Panc1 (cell line): ENCODE measurements at regions not wholly inside any gene's neighbourhood (a gene's known extent, or its start where the extent isn't known, plus 50 kb on each side); places are given as distances from the start of the nearest gene placed in this dataset.

Experiments used
- ATAC-seq: fragments of 200-7000 bp; cut with Tn5 transposase; 2 replicates; pipeline ENCODE4 v1.9.1; 2020; ENCODE audit warnings: mild to moderate bottlenecking, moderate library complexity
- BruUV-seq: library from RNA; stranded (reverse); fragments of 400-500 nt; replicated peaks from 2 replicates; lab custom pipeline; 2021; lab: Mats Ljungman, UMichigan
- CTCF ChIA-PET: fragments of 300-600 bp; sonication (Branson Sonifier 250); formaldehyde crosslinking; loops from one replicate; lab custom pipeline; 2022; ENCODE audit warnings: antibody characterized with exemption; lab: Charles Lee
- POLR2A ChIA-PET: fragments of 300-600 bp; sonication (Branson Sonifier 250); formaldehyde crosslinking; loops from one replicate; lab custom pipeline; 2022; ENCODE audit warnings: antibody characterized with exemption; lab: Charles Lee
- DNase-seq: peaks from one replicate; pipeline ENCODE4 v3.0.0-alpha.2; 2010; ENCODE audit warnings: low read depth, low spot score
- H3K27ac ChIP-seq: 2 replicates; pipeline ENCODE4 v1.5.1; 2011; ENCODE audit warnings: mild to moderate bottlenecking, low read length, inconsistent platforms
- H3K27me3 ChIP-seq: fragments of 200-500 bp; sonication (Bioruptor generic); 2 replicates; pipeline ENCODE4 v1.6.0; 2014; ENCODE audit warnings: low read length, inconsistent platforms; ENCODE audit not compliant: control insufficient read depth, insufficient read depth
- H3K36me3 ChIP-seq: fragments of 200-500 bp; sonication (Bioruptor generic); 2 replicates; pipeline ENCODE4 v1.5.1; 2014; ENCODE audit warnings: inconsistent platforms, mild to moderate bottlenecking, low read length, moderate library complexity; ENCODE audit not compliant: control insufficient read depth, insufficient read depth
- H3K4me1 ChIP-seq: 2 replicates; pipeline ENCODE4 v1.5.1; 2011; ENCODE audit warnings: inconsistent platforms, mild to moderate bottlenecking, low read length, moderate library complexity; ENCODE audit not compliant: control insufficient read depth, insufficient read depth
- H3K4me3 ChIP-seq, 2 experiments: 2 replicates each; pipeline ENCODE4 v1.5.1; 2011 to 2012; ENCODE audit warnings: low read depth in 2 of 2, low read length in 2 of 2, mild to moderate bottlenecking in 2 of 2, inconsistent platforms in 1 of 2, moderate library complexity in 1 of 2
- H3K9me3 ChIP-seq: fragments of 200-500 bp; sonication (Bioruptor generic); 2 replicates; pipeline ENCODE4 v1.5.1; 2014; ENCODE audit warnings: low read depth, mild to moderate bottlenecking, inconsistent platforms, low read length, moderate library complexity; ENCODE audit not compliant: control insufficient read depth, insufficient read depth
- POLR2AphosphoS5 ChIP-seq: IDR thresholded peaks from 2 replicates; pipeline ENCODE4 v1.6.1; 2012; ENCODE audit warnings: mild to moderate bottlenecking, low read depth, low read length, moderate library complexity
- SIN3A ChIP-seq: IDR thresholded peaks from 2 replicates; pipeline ENCODE4 v1.6.1; 2012; ENCODE audit warnings: low read depth, mild to moderate bottlenecking, low read length, moderate library complexity, borderline replicate concordance; ENCODE audit not compliant: insufficient read depth
- TCF7L2 ChIP-seq: IDR thresholded peaks from 2 replicates; pipeline ENCODE4 v1.6.1; 2011; ENCODE audit warnings: mild to moderate bottlenecking, low read depth, low read length, inconsistent platforms
- in situ Hi-C: cut with HindIII; loops from 2 replicates; pipeline ENCODE4 v1.10.0; 2016; ENCODE audit warnings: low sequenced_read_pairs, low pct_unique_long_range_greater_than_20kb
- intact Hi-C: fragments of 100-400 bp; cut with micrococcal nuclease; formaldehyde crosslinking; loops from one replicate; pipeline ENCODE4 v1.10.0; 2022; ENCODE audit not compliant: unreplicated experiment
- TF ChIP-seq, protein P1 (sequence below), 2 experiments: IDR thresholded peaks; 2 replicates each; pipeline ENCODE4 v1.6.1; 2011 to 2012; ENCODE audit warnings: low read depth in 2 of 2, control low read depth in 1 of 2, low read length in 1 of 2, mild to moderate bottlenecking in 1 of 2, moderate library complexity in 1 of 2; ENCODE audit not compliant: insufficient read depth in 1 of 2
- TF ChIP-seq, protein P2 (sequence below): fragments of 450-650 bp; IDR thresholded peaks from 2 replicates; pipeline ENCODE4 v1.5.1; 2017; ENCODE audit warnings: mild to moderate bottlenecking

DNA sequence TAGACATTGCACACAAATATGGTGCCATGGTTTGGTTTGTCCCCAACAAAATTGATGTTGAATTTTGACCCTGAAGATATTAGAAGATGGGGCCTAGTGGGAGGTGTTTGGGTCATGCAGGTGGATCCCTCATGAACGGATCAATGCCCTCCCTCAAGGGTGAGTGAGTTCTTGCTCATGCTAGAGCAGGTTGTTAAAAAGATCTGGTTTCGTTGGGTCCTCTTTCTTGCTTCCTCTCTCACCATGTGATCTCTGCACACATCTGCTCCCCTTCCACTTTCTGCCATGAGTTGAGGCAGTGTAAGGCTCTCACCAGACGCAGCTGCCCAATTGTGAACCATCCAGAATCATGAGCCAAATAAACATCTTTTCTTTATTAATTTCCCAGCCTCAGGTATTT lies 87.8 kb upstream of the MDFIC2 start:
- intact Hi-C loops, result no loop called here
- no peak overlapping the region for H3K4me3 ChIP-seq
- ChIA-PET POLR2A (no interaction called here), CTCF (no interaction called here)
- TF ChIP-seq POLR2AphosphoS5, result no peak
- TF ChIP-seq SIN3A, result no peak
- TF ChIP-seq, protein P1, sequence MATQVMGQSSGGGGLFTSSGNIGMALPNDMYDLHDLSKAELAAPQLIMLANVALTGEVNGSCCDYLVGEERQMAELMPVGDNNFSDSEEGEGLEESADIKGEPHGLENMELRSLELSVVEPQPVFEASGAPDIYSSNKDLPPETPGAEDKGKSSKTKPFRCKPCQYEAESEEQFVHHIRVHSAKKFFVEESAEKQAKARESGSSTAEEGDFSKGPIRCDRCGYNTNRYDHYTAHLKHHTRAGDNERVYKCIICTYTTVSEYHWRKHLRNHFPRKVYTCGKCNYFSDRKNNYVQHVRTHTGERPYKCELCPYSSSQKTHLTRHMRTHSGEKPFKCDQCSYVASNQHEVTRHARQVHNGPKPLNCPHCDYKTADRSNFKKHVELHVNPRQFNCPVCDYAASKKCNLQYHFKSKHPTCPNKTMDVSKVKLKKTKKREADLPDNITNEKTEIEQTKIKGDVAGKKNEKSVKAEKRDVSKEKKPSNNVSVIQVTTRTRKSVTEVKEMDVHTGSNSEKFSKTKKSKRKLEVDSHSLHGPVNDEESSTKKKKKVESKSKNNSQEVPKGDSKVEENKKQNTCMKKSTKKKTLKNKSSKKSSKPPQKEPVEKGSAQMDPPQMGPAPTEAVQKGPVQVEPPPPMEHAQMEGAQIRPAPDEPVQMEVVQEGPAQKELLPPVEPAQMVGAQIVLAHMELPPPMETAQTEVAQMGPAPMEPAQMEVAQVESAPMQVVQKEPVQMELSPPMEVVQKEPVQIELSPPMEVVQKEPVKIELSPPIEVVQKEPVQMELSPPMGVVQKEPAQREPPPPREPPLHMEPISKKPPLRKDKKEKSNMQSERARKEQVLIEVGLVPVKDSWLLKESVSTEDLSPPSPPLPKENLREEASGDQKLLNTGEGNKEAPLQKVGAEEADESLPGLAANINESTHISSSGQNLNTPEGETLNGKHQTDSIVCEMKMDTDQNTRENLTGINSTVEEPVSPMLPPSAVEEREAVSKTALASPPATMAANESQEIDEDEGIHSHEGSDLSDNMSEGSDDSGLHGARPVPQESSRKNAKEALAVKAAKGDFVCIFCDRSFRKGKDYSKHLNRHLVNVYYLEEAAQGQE (IDR thresholded peaks at IDR 0.05; ENCODE audit: insufficient read depth in 1 of 2, low read depth in 2 of 2, low read length in 1 of 2), result no peak
- no peak for TF ChIP-seq TCF7L2
- TF ChIP-seq, protein P2, sequence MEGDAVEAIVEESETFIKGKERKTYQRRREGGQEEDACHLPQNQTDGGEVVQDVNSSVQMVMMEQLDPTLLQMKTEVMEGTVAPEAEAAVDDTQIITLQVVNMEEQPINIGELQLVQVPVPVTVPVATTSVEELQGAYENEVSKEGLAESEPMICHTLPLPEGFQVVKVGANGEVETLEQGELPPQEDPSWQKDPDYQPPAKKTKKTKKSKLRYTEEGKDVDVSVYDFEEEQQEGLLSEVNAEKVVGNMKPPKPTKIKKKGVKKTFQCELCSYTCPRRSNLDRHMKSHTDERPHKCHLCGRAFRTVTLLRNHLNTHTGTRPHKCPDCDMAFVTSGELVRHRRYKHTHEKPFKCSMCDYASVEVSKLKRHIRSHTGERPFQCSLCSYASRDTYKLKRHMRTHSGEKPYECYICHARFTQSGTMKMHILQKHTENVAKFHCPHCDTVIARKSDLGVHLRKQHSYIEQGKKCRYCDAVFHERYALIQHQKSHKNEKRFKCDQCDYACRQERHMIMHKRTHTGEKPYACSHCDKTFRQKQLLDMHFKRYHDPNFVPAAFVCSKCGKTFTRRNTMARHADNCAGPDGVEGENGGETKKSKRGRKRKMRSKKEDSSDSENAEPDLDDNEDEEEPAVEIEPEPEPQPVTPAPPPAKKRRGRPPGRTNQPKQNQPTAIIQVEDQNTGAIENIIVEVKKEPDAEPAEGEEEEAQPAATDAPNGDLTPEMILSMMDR, result no peak
- ATAC-seq (no peak), DNase-seq (no peak)
- H3K4me1 ChIP-seq, result no peaks in the 10 kb centered on the region
- H3K9me3 ChIP-seq, result no peaks in the 10 kb centered on the region
- in situ Hi-C loops, result no loop called here
- BruUV-seq, result no TSS peak
- H3K27ac ChIP-seq, result no peak overlapping the region
- no peaks in the 10 kb centered on the region for H3K27me3 ChIP-seq
- no peaks in the 10 kb centered on the region for H3K36me3 ChIP-seq

DNA sequence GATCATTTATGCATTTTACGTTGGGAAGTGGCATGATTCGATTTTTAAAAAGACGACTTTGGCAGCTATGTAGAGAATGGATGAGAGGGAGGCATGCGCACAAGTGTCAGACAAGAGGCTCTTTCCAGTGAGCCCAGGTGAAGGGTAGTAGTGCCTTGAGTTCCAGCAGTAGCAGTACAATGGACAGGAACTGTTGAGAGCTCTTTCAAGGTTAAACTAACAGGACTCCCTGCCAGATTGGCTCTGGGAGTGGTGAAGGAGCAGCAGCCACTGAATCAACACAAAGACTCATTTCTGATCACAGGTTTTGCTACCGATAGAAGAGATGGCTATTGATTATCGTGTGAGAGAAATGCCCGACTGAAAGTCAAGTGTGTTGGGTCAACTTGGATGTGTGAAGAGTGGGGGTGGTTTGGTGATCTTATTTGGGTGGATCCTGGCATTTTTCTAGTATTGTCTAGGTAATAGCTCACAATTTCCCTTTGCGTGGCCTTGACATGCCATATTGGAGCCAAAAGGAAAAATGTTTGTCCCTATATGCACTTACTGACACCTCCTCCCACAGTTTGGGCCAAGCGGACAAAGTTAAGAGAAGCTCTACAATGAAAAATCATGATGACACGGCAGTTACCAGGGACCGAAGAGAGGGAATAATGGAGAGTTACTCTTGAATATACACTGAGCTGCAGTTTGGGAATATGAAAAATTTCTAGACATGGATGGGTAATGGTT lies 81.6 kb upstream of the MDFIC2 start:
- in situ Hi-C loops, result no loop called here
- Histone ChIP-seq H3K9me3 (no peaks in the 10 kb centered on the region), H3K27me3 (no peaks in the 10 kb centered on the region), H3K4me3 (no peak overlapping the region), H3K36me3 (no peaks in the 10 kb centered on the region), H3K4me1 (no peaks in the 10 kb centered on the region), H3K27ac (no peak overlapping the region)
- DNase-seq (no peak), ATAC-seq (no peak)
- TF ChIP-seq TCF7L2 (no peak), SIN3A (no peak), POLR2AphosphoS5 (no peak)
- TF ChIP-seq, protein P2, result no peak
- TF ChIP-seq, protein P1 (IDR thresholded peaks at IDR 0.05; ENCODE audit: insufficient read depth in 1 of 2, low read depth in 2 of 2, low read length in 1 of 2), result no peak
- intact Hi-C loops, result no loop called here
- CTCF ChIA-PET, result no interaction called here
- POLR2A ChIA-PET, result no interaction called here
- BruUV-seq, result no TSS peak
